ENCODE measurements at regions not wholly inside any gene's neighbourhood (a gene's known extent, or its start where the extent isn't known, plus 50 kb on each side); places are given as distances from the start of the nearest gene placed in this dataset.

GRCh38 chr6:2565499-2565898, 185.2 kb downstream of the MYLK4 start (continued):
- TF ChIP-seq ZSCAN30 (CRISPR knock-in tag; IDR thresholded peaks at IDR 0.05): no peak
- TF ChIP-seq GFI1 (CRISPR knock-in tag; IDR thresholded peaks at IDR 0.05; ENCODE audit: borderline replicate concordance): 0 out of 2 replicates have a peak, but pooled peaks have one; percentile 56
- peak; percentile 82 for TF ChIP-seq PAXIP1 (CRISPR knock-in tag; conservative IDR thresholded peaks at IDR 0.05)
- TF ChIP-seq FOXJ3 (CRISPR knock-in tag; IDR thresholded peaks at IDR 0.05; ENCODE audit: borderline replicate concordance): peak; percentile 88
- peak in 1 of 2 experiments; percentile 66; a peak in 2 of 4 replicates for TF ChIP-seq EP300 (IDR thresholded peaks at IDR 0.05; ENCODE audit: low read depth in 2 of 2, low read length in 2 of 2)
- no peak for TF ChIP-seq EP300 (CRISPR knock-in tag; IDR thresholded peaks at IDR 0.05; ENCODE audit: borderline replicate concordance)
- peak; percentile 31; the same call in 1 of the 2 replicates for TF ChIP-seq KDM2A (CRISPR knock-in tag; IDR thresholded peaks at IDR 0.05; ENCODE audit: borderline replicate concordance, low read depth)
- TF ChIP-seq ZNF260 (CRISPR knock-in tag; IDR thresholded peaks at IDR 0.05; ENCODE audit: borderline replicate concordance, low read depth): no peak
- TF ChIP-seq ADNP (CRISPR knock-in tag; IDR thresholded peaks at IDR 0.05): peak; percentile 52; the same call in 1 of the 2 replicates
- 0 out of 2 replicates have a peak, but pooled peaks have one; percentile 58 for TF ChIP-seq ZNF263 (CRISPR knock-in tag; IDR thresholded peaks at IDR 0.05)
- TF ChIP-seq FOXA1 (IDR thresholded peaks at IDR 0.05): peak; percentile 92
- TF ChIP-seq FOXA1 (CRISPR knock-in tag; IDR thresholded peaks at IDR 0.05): peak; percentile 99
- TF ChIP-seq ZNF780A (CRISPR knock-in tag; IDR thresholded peaks at IDR 0.05): no peak
- TF ChIP-seq SPEN (CRISPR knock-in tag; IDR thresholded peaks at IDR 0.05; ENCODE audit: low read depth): no peak
- peak; percentile 26; the same call in 1 of the 2 replicates for TF ChIP-seq GMEB1 (CRISPR knock-in tag; IDR thresholded peaks at IDR 0.05; ENCODE audit: borderline replicate concordance)
- 0 out of 2 replicates have a peak, but pooled peaks have one; percentile 5 for TF ChIP-seq ZNF354B (CRISPR knock-in tag; IDR thresholded peaks at IDR 0.05)
- TF ChIP-seq ZNF484 (CRISPR knock-in tag; IDR thresholded peaks at IDR 0.05; ENCODE audit: borderline replicate concordance, low read depth): no peak
- TF ChIP-seq TEAD3 (CRISPR knock-in tag; optimal IDR thresholded peaks at IDR 0.05; ENCODE audit: borderline replicate concordance): peak; percentile 27
- TF ChIP-seq IKZF5 (CRISPR knock-in tag; IDR thresholded peaks at IDR 0.05): peak; percentile 100
- TF ChIP-seq ISL2 (CRISPR knock-in tag; IDR thresholded peaks at IDR 0.05): peak; percentile 76
- no peak for TF ChIP-seq ZNF574 (CRISPR knock-in tag; IDR thresholded peaks at IDR 0.05)
- peak; percentile 85; the same call in 1 of the 2 replicates for TF ChIP-seq HDAC2 (CRISPR knock-in tag; IDR thresholded peaks at IDR 0.05)
- TF ChIP-seq RFXAP (CRISPR knock-in tag; IDR thresholded peaks at IDR 0.05; ENCODE audit: borderline replicate concordance): no peak
